ENCODE measurements at regions not wholly inside any gene's neighbourhood (a gene's known extent, or its start where the extent isn't known, plus 50 kb on each side); places are given as distances from the start of the nearest gene placed in this dataset.
"Not testable (repeated sequence)": the region's sequence is repeated elsewhere in the genome, so short reads cannot be mapped to it uniquely, and the experiment has no call there.

DNA sequence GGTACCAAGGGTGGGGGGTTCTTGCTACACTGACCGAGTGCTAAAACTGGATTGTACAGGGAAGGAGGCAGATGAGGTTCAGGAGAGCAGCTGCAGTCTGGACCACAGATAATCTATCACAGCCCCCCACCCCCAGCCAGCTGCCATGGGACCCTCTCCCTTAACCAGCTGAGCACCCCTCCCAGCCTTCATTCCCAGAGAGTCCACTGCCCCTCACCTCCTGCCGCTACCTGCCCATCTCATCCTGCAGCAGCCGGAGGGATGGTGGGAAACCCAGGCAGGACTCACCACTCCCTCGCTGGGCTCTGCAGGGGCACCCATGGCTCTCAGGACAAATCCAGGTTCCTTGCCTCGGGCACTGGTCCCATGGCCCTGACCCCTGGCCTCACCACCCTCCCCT is 66.7 kb downstream of the MRPL36 start:
- peaks cover 0 to 64% (median 3%) of the 10 kb centered on the region in 3 donors for H3K27me3 ChIP-seq
- intact Hi-C loops (cut with DNase I; ENCODE audit: low total_unique reads), result no loop called here

GRCh38 chr5:1732238-1732941 is 67.2 kb downstream of the MRPL36 start:
- no peaks in the 10 kb centered on the region for H3K36me3 ChIP-seq
- H3K9me3 ChIP-seq, result no peaks in the 10 kb centered on the region
- intact Hi-C loops (cut with DNase I; ENCODE audit: low total_unique reads), result no loop called here
- H3K4me3 ChIP-seq, result no peak overlapping the region
- H3K27ac ChIP-seq, result no peak overlapping the region
- no peak for TF ChIP-seq POLR2A (IDR thresholded peaks at IDR 0.05)
- no peaks in the 10 kb centered on the region for H3K4me1 ChIP-seq
- peak in 1 of 2 donors; percentile 21 for DNase-seq
- WGBS, 5 donors, result 76 to 83% (median 81%) methylated on average over 8 to 9 of the region's 9 CpGs
- peaks cover 0 to 62% (median 3%) of the 10 kb centered on the region in 3 donors for H3K27me3 ChIP-seq

More for the DNA sequence above, 66.7 kb downstream of the MRPL36 start:
- Histone ChIP-seq H3K36me3 (no peaks in the 10 kb centered on the region), H3K4me3 (no peak overlapping the region), H3K27ac (no peak overlapping the region), H3K9me3 (no peaks in the 10 kb centered on the region), H3K4me1 (no peaks in the 10 kb centered on the region)
- WGBS, 5 donors, result 71 to 84% (median 83%) methylated on average over 4 to 5 of the region's 5 CpGs
- DNase-seq, result peak in 1 of 2 donors; percentile 9
- no peak for TF ChIP-seq POLR2A (IDR thresholded peaks at IDR 0.05)
- no peak for TF ChIP-seq POLR2AphosphoS5 (IDR thresholded peaks at IDR 0.05)
- TF ChIP-seq EP300 (IDR thresholded peaks at IDR 0.05), result no peak
- TF ChIP-seq, protein P1, sequence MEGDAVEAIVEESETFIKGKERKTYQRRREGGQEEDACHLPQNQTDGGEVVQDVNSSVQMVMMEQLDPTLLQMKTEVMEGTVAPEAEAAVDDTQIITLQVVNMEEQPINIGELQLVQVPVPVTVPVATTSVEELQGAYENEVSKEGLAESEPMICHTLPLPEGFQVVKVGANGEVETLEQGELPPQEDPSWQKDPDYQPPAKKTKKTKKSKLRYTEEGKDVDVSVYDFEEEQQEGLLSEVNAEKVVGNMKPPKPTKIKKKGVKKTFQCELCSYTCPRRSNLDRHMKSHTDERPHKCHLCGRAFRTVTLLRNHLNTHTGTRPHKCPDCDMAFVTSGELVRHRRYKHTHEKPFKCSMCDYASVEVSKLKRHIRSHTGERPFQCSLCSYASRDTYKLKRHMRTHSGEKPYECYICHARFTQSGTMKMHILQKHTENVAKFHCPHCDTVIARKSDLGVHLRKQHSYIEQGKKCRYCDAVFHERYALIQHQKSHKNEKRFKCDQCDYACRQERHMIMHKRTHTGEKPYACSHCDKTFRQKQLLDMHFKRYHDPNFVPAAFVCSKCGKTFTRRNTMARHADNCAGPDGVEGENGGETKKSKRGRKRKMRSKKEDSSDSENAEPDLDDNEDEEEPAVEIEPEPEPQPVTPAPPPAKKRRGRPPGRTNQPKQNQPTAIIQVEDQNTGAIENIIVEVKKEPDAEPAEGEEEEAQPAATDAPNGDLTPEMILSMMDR (IDR thresholded peaks at IDR 0.05), result no peak

- H3K9me3 ChIP-seq; DNase-seq; H3K4me1 ChIP-seq; intact Hi-C loops (cut with DNase I; ENCODE audit: low total_unique reads); H3K36me3 ChIP-seq; H3K4me3 ChIP-seq; H3K27ac ChIP-seq: not testable (repeated sequence)
- H3K27me3 ChIP-seq, result peaks cover 0 to 56% (median 3%) of the 10 kb centered on the region in 3 donors
- WGBS, 5 donors, result 73 to 81% (median 79%) methylated on average over 4 of the region's 4 CpGs
Observed at GRCh38 chr5:1731855-1732237, 67.8 kb downstream of the MRPL36 start.

- DNase-seq, result no peak
- WGBS, 5 donors, result 76 to 81% (median 80%) methylated on average over 11 of the region's 11 CpGs
Observed at GRCh38 chr5:1731091-1731639, 68.5 kb downstream of the MRPL36 start.

DNA sequence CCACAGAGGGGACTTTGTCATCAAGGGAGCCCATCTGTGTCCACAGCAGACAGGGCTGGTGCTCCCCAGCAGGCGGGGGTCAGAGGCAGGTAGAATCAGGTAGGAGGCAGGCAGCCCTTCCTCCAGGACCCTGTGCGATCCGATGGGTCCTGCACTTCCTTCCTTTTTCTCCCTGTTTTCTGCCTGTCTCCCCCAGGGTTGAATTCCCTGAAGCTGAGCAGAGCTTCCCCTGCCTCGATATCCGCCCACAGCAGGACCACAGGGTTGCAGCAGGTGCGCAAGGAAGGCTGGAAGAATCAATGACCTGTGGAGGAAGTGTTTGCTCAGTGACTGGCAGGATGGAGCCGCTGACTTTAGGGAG is 69.2 kb downstream of the MRPL36 start:
- Histone ChIP-seq H3K4me3 (no peak overlapping the region), H3K4me1 (peaks cover 0 to 2% (median 0%) of the 10 kb centered on the region in 4 donors), H3K27ac (no peak overlapping the region), H3K27me3 (peaks cover 0 to 68% (median 7%) of the 10 kb centered on the region in 3 donors), H3K36me3 (no peaks in the 10 kb centered on the region), H3K9me3 (no peaks in the 10 kb centered on the region)
- DNase-seq, result no peak
- TF ChIP-seq, protein P1 (IDR thresholded peaks at IDR 0.05), result no peak
- TF ChIP-seq EP300 (IDR thresholded peaks at IDR 0.05) (no peak), POLR2A (IDR thresholded peaks at IDR 0.05) (no peak), POLR2AphosphoS5 (IDR thresholded peaks at IDR 0.05) (no peak)
- intact Hi-C loops (cut with DNase I; ENCODE audit: low total_unique reads), result no loop called here
- WGBS, 5 donors, result 57 to 89% (median 72%) methylated on average over 6 to 7 of the region's 7 CpGs

More at GRCh38 chr5:1731091-1731639, 68.5 kb downstream of the MRPL36 start:
- H3K4me3 ChIP-seq, result no peak overlapping the region
- TF ChIP-seq EP300 (IDR thresholded peaks at IDR 0.05) (no peak), POLR2AphosphoS5 (IDR thresholded peaks at IDR 0.05) (no peak), POLR2A (IDR thresholded peaks at IDR 0.05) (no peak)
- TF ChIP-seq, protein P1 (IDR thresholded peaks at IDR 0.05), result no peak
- H3K4me1 ChIP-seq, result no peaks in the 10 kb centered on the region
- no peak overlapping the region for H3K27ac ChIP-seq
- H3K9me3 ChIP-seq, result no peaks in the 10 kb centered on the region
- intact Hi-C loops (cut with DNase I; ENCODE audit: low total_unique reads), result no loop called here
- no peaks in the 10 kb centered on the region for H3K36me3 ChIP-seq
- peaks cover 0 to 61% (median 3%) of the 10 kb centered on the region in 3 donors for H3K27me3 ChIP-seq
